Activated T-cell treated with anti-CD3 and anti-CD28 coated beads, Interleukin-2, amount 50 U/mL, for 24 hours (primary cell): ENCODE measurements at regions not wholly inside any gene's neighbourhood (a gene's known extent, or its start where the extent isn't known, plus 50 kb on each side); places are given as distances from the start of the nearest gene placed in this dataset.

Experiments used
- DNase-seq: peaks from one replicate; pipeline ENCODE4 v3.0.0-alpha.2; 2020
- H3K27ac Mint-ChIP-seq: 2 replicates; pipeline ENCODE4 v1.8.0; 2020; ENCODE audit warnings: mild to moderate bottlenecking, mixed read lengths
- H3K27me3 Mint-ChIP-seq: 2 replicates; pipeline ENCODE4 v1.8.0; 2020; ENCODE audit warnings: mixed read lengths
- H3K36me3 Mint-ChIP-seq: 2 replicates; pipeline ENCODE4 v1.8.0; 2020; ENCODE audit warnings: low read depth, mixed read lengths
- H3K4me1 Mint-ChIP-seq: 2 replicates; pipeline ENCODE4 v1.8.0; 2020; ENCODE audit warnings: low read depth, mixed read lengths
- H3K4me3 Mint-ChIP-seq: 2 replicates; pipeline ENCODE4 v1.8.0; 2020; ENCODE audit warnings: mild to moderate bottlenecking, moderate library complexity, mixed read lengths
- H3K9me3 Mint-ChIP-seq: 2 replicates; pipeline ENCODE4 v1.8.0; 2020; ENCODE audit warnings: mixed read lengths

- Mint-ChIP-seq H3K27ac (no peak overlapping the region), H3K9me3 (peaks cover 15% of the 10 kb centered on the region), H3K4me1 (no peaks in the 10 kb centered on the region), H3K4me3 (no peak overlapping the region), H3K27me3 (peaks cover 2% of the 10 kb centered on the region), H3K36me3 (no peaks in the 10 kb centered on the region)
- no peak for DNase-seq
Measured at GRCh38 chr11:15688351-15688792, 573.6 kb downstream of the INSC start.

- Mint-ChIP-seq H3K4me3 (no peak overlapping the region), H3K27ac (no peak overlapping the region), H3K9me3 (peaks cover 3% of the 10 kb centered on the region), H3K36me3 (no peaks in the 10 kb centered on the region), H3K27me3 (peaks cover 2% of the 10 kb centered on the region), H3K4me1 (no peaks in the 10 kb centered on the region)
- no peak for DNase-seq
Measured at GRCh38 chr11:15690320-15690719, 575.6 kb downstream of the INSC start.

- Mint-ChIP-seq H3K9me3 (no peaks in the 10 kb centered on the region), H3K36me3 (no peaks in the 10 kb centered on the region), H3K27me3 (peaks cover 2% of the 10 kb centered on the region), H3K27ac (no peak overlapping the region), H3K4me3 (no peak overlapping the region), H3K4me1 (no peaks in the 10 kb centered on the region)
- no peak for DNase-seq
Measured at GRCh38 chr11:15692739-15693138, 578.0 kb downstream of the INSC start.

GRCh38 chr11:15695096-15695721 is 580.5 kb downstream of the INSC start:
- Mint-ChIP-seq H3K4me3 (no peak overlapping the region), H3K27me3 (no peaks in the 10 kb centered on the region), H3K27ac (no peak overlapping the region), H3K4me1 (no peaks in the 10 kb centered on the region), H3K36me3 (no peaks in the 10 kb centered on the region), H3K9me3 (no peaks in the 10 kb centered on the region)
- no peak for DNase-seq

GRCh38 chr11:15696069-15696468 is 581.3 kb downstream of the INSC start:
- Mint-ChIP-seq H3K36me3 (no peaks in the 10 kb centered on the region), H3K4me1 (no peaks in the 10 kb centered on the region), H3K27me3 (no peaks in the 10 kb centered on the region), H3K9me3 (no peaks in the 10 kb centered on the region), H3K27ac (no peak overlapping the region), H3K4me3 (no peak overlapping the region)
- no peak for DNase-seq

GRCh38 chr11:15697437-15698236 is 582.9 kb downstream of the INSC start:
- H3K27ac Mint-ChIP-seq: no peak overlapping the region
- no peaks in the 10 kb centered on the region for H3K27me3 Mint-ChIP-seq
- H3K4me1 Mint-ChIP-seq: no peaks in the 10 kb centered on the region
- H3K36me3 Mint-ChIP-seq: no peaks in the 10 kb centered on the region
- no peaks in the 10 kb centered on the region for H3K9me3 Mint-ChIP-seq
- DNase-seq: no peak
- H3K4me3 Mint-ChIP-seq: no peak overlapping the region

- Mint-ChIP-seq H3K4me1 (no peaks in the 10 kb centered on the region), H3K9me3 (no peaks in the 10 kb centered on the region), H3K4me3 (no peak overlapping the region), H3K27me3 (no peaks in the 10 kb centered on the region), H3K27ac (no peak overlapping the region), H3K36me3 (no peaks in the 10 kb centered on the region)
- no peak for DNase-seq
Measured at GRCh38 chr11:15698855-15699254, 584.1 kb downstream of the INSC start.

GRCh38 chr11:15699978-15700377 is 585.3 kb downstream of the INSC start:
- Mint-ChIP-seq H3K27me3 (no peaks in the 10 kb centered on the region), H3K4me3 (no peak overlapping the region), H3K36me3 (no peaks in the 10 kb centered on the region), H3K4me1 (no peaks in the 10 kb centered on the region), H3K9me3 (no peaks in the 10 kb centered on the region), H3K27ac (no peak overlapping the region)
- DNase-seq: no peak

GRCh38 chr11:15700456-15700855 is 585.7 kb downstream of the INSC start:
- Mint-ChIP-seq H3K27me3 (no peaks in the 10 kb centered on the region), H3K9me3 (no peaks in the 10 kb centered on the region), H3K4me1 (no peaks in the 10 kb centered on the region), H3K36me3 (no peaks in the 10 kb centered on the region), H3K27ac (no peak overlapping the region), H3K4me3 (no peak overlapping the region)
- no peak for DNase-seq

GRCh38 chr11:15704064-15704463 is 589.3 kb downstream of the INSC start:
- no peak for DNase-seq
- no peaks in the 10 kb centered on the region for H3K36me3 Mint-ChIP-seq
- no peaks in the 10 kb centered on the region for H3K9me3 Mint-ChIP-seq
- H3K27ac Mint-ChIP-seq: no peak overlapping the region
- no peaks in the 10 kb centered on the region for H3K27me3 Mint-ChIP-seq
- no peak overlapping the region for H3K4me3 Mint-ChIP-seq
- no peaks in the 10 kb centered on the region for H3K4me1 Mint-ChIP-seq

GRCh38 chr11:15704556-15704955 is 589.8 kb downstream of the INSC start:
- Mint-ChIP-seq H3K4me3 (no peak overlapping the region), H3K27me3 (no peaks in the 10 kb centered on the region), H3K4me1 (no peaks in the 10 kb centered on the region), H3K27ac (no peak overlapping the region), H3K9me3 (no peaks in the 10 kb centered on the region), H3K36me3 (no peaks in the 10 kb centered on the region)
- no peak for DNase-seq

- H3K27me3 Mint-ChIP-seq: no peaks in the 10 kb centered on the region
- no peak overlapping the region for H3K4me3 Mint-ChIP-seq
- H3K4me1 Mint-ChIP-seq: no peaks in the 10 kb centered on the region
- H3K36me3 Mint-ChIP-seq: no peaks in the 10 kb centered on the region
- no peak overlapping the region for H3K27ac Mint-ChIP-seq
- DNase-seq: no peak
- H3K9me3 Mint-ChIP-seq: no peaks in the 10 kb centered on the region
Measured at GRCh38 chr11:15705891-15706290, 591.2 kb downstream of the INSC start.

- Mint-ChIP-seq H3K4me1 (no peaks in the 10 kb centered on the region), H3K27me3 (no peaks in the 10 kb centered on the region), H3K36me3 (no peaks in the 10 kb centered on the region), H3K4me3 (no peak overlapping the region), H3K27ac (no peak overlapping the region), H3K9me3 (no peaks in the 10 kb centered on the region)
- DNase-seq: no peak
Measured at GRCh38 chr11:15707194-15707593, 592.5 kb downstream of the INSC start.

- Mint-ChIP-seq H3K4me1 (no peaks in the 10 kb centered on the region), H3K27me3 (no peaks in the 10 kb centered on the region)
- no peak for DNase-seq
Measured at GRCh38 chr11:15707971-15708370, 593.2 kb downstream of the INSC start.

GRCh38 chr11:15710580-15711275 is 596.0 kb downstream of the INSC start:
- no peaks in the 10 kb centered on the region for H3K4me1 Mint-ChIP-seq
- H3K9me3 Mint-ChIP-seq: no peaks in the 10 kb centered on the region
- no peak for DNase-seq
- H3K36me3 Mint-ChIP-seq: no peaks in the 10 kb centered on the region
- H3K27me3 Mint-ChIP-seq: no peaks in the 10 kb centered on the region
- no peak overlapping the region for H3K4me3 Mint-ChIP-seq
- no peak overlapping the region for H3K27ac Mint-ChIP-seq

More at GRCh38 chr11:15707971-15708370, 593.2 kb downstream of the INSC start:
- no peak overlapping the region for H3K4me3 Mint-ChIP-seq
- no peaks in the 10 kb centered on the region for H3K36me3 Mint-ChIP-seq
- H3K27ac Mint-ChIP-seq: no peak overlapping the region
- no peaks in the 10 kb centered on the region for H3K9me3 Mint-ChIP-seq
